Bronchial epithelial cell (primary cell): ENCODE measurements at regions not wholly inside any gene's neighbourhood (a gene's known extent, or its start where the extent isn't known, plus 50 kb on each side); places are given as distances from the start of the nearest gene placed in this dataset.
"Not testable (repeated sequence)": the region's sequence is repeated elsewhere in the genome, so short reads cannot be mapped to it uniquely, and the experiment has no call there.

Source experiments
- DNase-seq: peaks from one replicate; pipeline ENCODE4 v3.0.0-alpha.2; 2010; ENCODE audit warnings: low read depth
- FAIRE-seq: peaks from 2 replicates; lab custom pipeline; 2011; peaks lifted over from hg19 to GRCh38; lab: Jason Lieb, UNC
- H3K27me3 ChIP-seq: 2 replicates; pipeline ENCODE4 v1.5.1; 2011; ENCODE audit warnings: low read length; ENCODE audit not compliant: control insufficient read depth, insufficient read depth
- H3K36me3 ChIP-seq: 2 replicates; pipeline ENCODE4 v1.5.1; 2011; ENCODE audit warnings: low read length; ENCODE audit not compliant: control insufficient read depth, insufficient read depth
- H3K4me3 ChIP-seq: 2 replicates; pipeline ENCODE4 v1.5.1; 2011; ENCODE audit warnings: mild to moderate bottlenecking, low read depth, low read length, control low read depth
- CTCF ChIP-seq: IDR thresholded peaks from 2 replicates; pipeline ENCODE4 v1.5.1; 2011; ENCODE audit warnings: mild to moderate bottlenecking, moderate library complexity, low read length, control low read depth, inconsistent platforms; ENCODE audit not compliant: insufficient read depth, severe bottlenecking

GRCh38 chr1:88595355-88596002, 88.6 kb upstream of the PKN2 start:
- peak; percentile 64 for DNase-seq
- H3K27me3 ChIP-seq, result no peaks in the 10 kb centered on the region
- no peak for FAIRE-seq
- H3K4me3 ChIP-seq, result no peak overlapping the region
- no peaks in the 10 kb centered on the region for H3K36me3 ChIP-seq
- TF ChIP-seq CTCF, result peak; percentile 14

GRCh38 chr1:88597973-88598372, 86.1 kb upstream of the PKN2 start:
- DNase-seq, H3K4me3 ChIP-seq, FAIRE-seq, H3K27me3 ChIP-seq, H3K36me3 ChIP-seq: not testable (repeated sequence)

GRCh38 chr1:88608139-88608943, 75.7 kb upstream of the PKN2 start:
- Histone ChIP-seq H3K27me3 (no peaks in the 10 kb centered on the region), H3K4me3 (no peak overlapping the region), H3K36me3 (no peaks in the 10 kb centered on the region)
- peak; percentile 61 for TF ChIP-seq CTCF
- no peak for FAIRE-seq
- peak; percentile 54 for DNase-seq

GRCh38 chr1:88609051-88609450, 75.0 kb upstream of the PKN2 start:
- no peaks in the 10 kb centered on the region for H3K36me3 ChIP-seq
- no peak overlapping the region for H3K4me3 ChIP-seq
- FAIRE-seq (no peak), DNase-seq (no peak)
- H3K27me3 ChIP-seq, result no peaks in the 10 kb centered on the region
- no peak for TF ChIP-seq CTCF

- no peak for TF ChIP-seq CTCF
- no peak for FAIRE-seq
Observed at GRCh38 chr1:88610687-88611086, 73.4 kb upstream of the PKN2 start.

GRCh38 chr1:88612292-88612691, 71.8 kb upstream of the PKN2 start:
- Histone ChIP-seq H3K36me3 (no peaks in the 10 kb centered on the region), H3K4me3 (no peak overlapping the region), H3K27me3 (no peaks in the 10 kb centered on the region)
- TF ChIP-seq CTCF, result no peak
- FAIRE-seq (no peak), DNase-seq (no peak)

More at GRCh38 chr1:88610687-88611086, 73.4 kb upstream of the PKN2 start:
- DNase-seq, result no peak
- Histone ChIP-seq H3K27me3 (no peaks in the 10 kb centered on the region), H3K36me3 (no peaks in the 10 kb centered on the region), H3K4me3 (no peak overlapping the region)
